HG03108 (cell line): ENCODE measurements at regions not wholly inside any gene's neighbourhood (a gene's known extent, or its start where the extent isn't known, plus 50 kb on each side); places are given as distances from the start of the nearest gene placed in this dataset.
"Not testable (repeated sequence)": the region's sequence is repeated elsewhere in the genome, so short reads cannot be mapped to it uniquely, and the experiment has no call there.

Experiments used
- ATAC-seq: cut with Tn5 transposase; IDR thresholded peaks from one replicate; pipeline ENCODE4 v1.9.1; 2021; ENCODE audit warnings: moderate library complexity; ENCODE audit not compliant: unreplicated experiment

DNA sequence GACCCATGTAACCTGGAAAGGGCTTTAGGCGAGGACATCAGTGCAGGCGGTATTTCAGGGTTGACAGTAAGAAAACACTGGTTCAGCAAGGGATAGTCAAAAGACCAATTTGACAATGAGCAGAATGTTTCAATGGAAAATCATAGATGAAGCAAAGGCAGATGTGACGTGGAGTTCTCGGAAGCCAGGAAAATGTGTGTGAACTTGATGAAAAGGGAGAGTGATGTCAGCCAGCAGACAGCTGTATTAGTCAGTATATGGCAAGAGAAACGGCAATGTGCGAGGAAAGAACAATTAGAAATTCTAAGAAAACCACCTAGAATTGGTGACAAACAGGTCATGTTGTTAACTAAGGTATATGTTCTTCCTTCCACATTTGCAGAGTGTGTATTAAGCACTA is 503.9 kb upstream of the DAB2 start:
- no peak for ATAC-seq

DNA sequence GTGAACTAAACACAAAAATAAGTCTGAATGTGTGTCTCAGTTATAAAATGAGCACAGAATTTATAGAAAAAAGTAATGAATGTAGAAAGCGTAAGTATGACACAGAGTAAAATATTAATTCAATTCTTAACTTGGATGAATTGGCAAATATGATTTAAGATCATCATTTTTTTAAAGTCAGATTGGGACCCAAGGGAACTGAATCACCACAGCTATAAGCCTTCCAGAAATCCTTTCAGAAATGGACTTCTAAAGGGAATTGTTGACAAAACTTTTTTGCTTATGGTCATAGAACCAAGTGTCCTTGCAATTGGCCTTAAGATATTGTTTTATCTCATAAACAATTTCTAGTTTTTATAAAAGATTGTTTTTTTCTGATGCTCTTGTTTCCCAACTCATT is 495.1 kb upstream of the DAB2 start:
- no peak for ATAC-seq

DNA sequence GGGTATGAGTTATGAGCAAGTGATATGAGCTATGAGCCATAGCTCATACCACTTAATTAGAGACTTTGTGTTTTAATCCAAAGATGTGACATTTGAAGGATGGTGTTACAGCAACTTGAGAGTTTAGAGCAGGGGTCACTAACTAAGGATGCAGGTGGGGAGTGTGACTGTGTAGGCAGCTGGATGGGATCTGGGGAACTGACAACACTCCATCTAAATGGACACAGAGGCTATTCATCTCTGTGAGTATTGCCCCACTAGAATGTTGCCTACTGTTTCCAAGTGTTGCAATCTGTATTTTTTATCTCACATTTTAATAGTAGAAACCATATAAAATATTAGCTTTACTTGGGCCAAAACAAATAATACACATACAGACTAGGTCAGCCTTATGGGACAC is 488.1 kb upstream of the DAB2 start:
- ATAC-seq: no peak

DNA sequence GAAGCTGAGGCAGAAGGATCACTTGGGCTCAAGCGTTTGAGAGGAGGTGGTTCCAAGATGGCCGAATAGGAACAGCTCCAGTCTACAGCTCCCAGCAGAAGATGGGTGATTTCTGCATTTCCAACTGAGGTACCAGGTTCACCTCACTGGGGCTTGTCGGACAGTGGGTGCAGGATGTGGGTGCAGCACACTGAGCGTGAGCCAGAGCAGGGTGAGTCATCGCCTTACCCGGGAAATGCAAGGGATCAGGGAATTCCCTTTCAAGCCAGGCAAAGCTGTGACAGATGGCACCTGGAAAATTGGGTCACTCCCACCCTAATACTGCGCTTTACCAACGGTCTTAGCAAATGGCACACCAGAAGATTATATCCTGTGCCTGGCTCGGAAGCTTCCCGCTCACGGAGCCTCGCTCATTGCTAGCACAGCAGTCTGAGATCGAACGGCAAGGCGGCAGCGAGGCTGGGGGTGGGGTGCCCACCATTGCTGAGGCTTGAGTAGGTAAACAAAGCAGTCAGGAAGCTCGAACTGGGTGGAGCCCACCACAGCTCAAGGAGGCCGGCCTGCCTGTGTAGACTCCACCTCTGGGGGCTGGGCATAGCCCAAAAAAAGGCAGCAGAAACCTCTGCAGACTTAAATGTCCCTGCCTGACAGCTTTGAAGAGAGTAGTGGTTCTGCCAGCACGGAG is 482.6 kb upstream of the DAB2 start:
- ATAC-seq: not testable (repeated sequence)

DNA sequence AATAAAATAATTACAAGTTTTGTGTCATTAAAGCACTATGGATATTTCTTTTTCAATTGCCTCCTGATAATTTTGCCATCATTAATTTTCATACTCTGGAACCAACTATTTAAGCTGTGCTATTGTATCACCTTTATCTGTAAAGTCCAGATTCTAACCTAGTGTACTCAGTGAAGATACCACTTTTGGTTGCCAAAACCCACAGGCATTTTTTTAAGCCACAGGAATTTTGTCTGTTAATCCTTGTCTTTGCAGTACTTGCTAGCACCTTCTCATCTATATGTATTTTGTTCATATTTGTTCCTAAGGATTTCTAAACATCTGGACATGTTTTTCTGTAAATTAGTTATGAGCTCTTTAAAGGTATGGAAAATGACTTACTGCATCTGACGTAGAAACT is 481.4 kb upstream of the DAB2 start:
- no peak for ATAC-seq

DNA sequence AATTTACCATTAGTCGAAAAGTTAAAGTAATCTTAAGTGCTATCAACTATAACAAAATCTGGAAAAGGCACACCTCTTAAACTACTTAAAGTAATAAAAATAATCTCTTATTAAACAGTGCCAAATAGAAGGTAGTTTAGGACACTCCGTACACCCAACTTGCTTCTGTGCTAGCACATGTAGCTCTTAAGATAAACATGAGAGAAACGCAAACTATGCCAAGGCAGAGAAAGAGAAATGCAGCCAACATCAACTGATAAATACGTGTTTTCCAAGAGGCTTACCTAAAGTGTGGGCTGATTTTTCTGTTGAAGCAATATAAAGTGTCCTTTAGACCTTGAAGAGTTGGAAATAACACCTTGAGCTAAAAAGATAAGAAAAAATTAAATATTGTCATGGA is 480.6 kb upstream of the DAB2 start:
- ATAC-seq: no peak

DNA sequence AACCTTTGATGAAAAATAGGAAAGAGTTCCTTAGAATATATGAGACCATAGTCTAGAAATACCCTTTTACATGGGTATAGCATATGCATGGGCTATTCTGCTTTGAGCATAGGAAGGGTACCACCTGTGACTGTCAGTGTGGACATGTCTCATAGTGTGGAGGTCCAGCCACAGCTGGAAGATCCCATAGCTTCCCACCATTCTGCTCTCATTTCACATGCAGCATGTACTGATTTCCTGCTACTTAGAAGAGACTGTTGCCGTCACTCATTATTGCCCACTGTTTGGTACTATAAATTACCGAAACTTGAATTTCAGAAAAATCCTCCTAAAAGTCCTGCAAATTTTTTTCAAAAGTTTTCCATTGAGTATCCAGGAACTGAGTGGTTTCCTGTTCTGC is 477.8 kb upstream of the DAB2 start:
- ATAC-seq: no peak

DNA sequence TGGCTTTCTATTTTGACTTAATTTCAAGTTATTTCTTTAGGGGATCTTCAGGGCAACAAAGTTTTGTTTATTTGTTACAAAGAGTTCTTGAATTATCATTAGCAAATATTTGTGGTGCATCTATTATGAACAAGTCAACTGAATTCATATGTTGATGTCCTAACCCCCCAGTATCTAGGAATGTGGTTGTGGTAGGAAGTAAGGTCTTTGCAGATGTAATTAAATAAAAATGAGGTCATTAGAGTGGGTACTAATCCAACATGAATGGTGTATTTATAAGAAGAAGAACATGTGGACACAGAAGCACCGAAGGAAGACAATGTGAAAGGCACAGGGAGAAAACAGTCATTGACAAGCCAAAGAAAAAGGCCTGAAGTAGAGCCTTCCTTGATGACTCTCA is 474.0 kb upstream of the DAB2 start:
- no peak for ATAC-seq

DNA sequence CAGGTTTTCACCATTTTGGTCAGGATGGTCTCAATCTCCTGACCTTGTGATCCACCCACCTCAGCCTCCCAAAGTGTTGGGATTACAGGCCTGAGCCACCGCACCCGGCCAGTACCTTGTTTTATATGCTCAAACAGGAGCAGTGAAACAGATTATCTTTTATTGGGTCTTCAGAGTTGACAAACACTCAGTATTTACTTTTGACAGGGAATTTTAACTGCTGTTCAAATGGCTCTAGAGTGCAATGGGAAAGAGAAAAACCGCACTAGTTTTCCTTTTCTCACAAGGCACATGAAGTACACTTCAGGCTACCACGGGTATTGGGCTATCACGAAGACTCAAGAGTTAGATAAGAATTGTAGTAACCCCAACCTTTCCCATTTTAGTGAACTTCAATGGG is 471.9 kb upstream of the DAB2 start:
- ATAC-seq: no peak

DNA sequence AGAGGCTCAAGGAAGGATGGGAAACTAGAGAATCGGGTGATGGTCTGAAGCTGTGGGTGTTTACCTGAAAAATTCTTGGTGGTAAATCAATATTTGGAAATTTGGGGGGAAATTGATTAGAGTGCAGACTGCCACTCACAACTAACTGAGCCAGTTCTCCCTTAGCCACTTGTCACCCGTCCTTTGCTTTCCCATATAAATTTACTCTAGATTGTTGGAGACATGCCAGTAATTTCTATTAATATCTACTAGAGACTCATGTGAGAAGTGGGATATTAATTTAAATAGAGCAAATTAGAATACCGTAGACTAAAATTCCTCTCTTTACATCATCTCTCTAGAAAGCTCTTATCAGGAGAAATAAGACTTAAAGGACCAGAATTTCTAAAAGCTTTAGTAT is 471.3 kb upstream of the DAB2 start:
- no peak for ATAC-seq

DNA sequence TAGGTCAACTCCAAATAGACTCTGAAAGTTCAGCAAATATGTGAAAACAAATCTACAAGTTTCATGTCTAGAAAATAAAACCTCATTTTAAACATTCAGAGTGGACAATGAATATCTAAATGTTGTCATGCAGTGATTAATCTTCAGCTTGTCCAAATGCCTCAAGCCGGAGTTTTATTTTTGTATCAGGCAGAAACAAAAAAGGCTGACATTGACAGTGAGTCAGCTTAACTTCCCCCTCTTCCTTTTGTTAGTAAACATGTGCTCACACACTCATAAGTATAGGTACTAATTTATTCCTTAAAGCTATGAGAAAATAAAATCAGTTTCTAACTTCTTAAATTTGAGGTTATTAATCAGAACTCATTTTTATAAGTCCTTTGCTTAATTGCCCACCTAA is 467.9 kb upstream of the DAB2 start:
- no peak for ATAC-seq

DNA sequence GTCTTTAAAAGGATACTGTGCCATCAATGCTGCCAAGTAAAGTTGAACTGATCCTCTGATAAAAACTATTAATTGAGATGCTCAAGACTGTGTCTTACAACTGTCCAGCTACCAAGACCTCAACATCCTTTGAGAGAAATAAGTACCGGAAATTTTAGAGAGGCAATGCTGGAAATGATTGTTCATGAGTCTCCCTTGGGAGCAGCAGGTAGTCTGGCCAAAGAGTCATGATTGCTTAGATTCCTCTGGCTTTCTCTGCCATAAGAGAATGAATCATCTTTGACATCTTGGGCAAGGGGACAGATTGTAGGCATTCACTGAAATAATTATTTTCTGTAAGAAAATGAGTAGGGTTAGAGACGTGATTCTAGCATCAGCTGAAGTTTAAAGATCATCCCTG is 466.6 kb upstream of the DAB2 start:
- ATAC-seq: no peak

DNA sequence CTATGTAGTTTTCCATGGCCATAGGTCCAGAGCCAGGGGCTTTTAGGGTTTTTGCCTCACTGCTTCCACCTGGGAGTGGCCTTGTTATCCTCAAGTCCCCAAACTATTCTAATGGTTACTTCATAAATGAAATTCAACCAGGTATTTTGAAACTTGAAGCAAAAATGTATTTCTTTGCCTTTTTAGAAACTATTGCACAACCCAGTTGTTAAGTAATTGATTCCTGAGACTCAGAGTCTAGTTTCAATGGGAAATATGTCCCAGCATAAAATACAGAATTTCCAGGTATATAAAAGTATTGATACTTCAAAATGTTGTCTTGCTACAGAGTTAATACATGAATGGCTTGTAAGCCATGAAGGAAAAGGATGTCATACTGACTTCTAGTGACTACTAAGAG is 456.2 kb upstream of the DAB2 start:
- ATAC-seq: no peak

DNA sequence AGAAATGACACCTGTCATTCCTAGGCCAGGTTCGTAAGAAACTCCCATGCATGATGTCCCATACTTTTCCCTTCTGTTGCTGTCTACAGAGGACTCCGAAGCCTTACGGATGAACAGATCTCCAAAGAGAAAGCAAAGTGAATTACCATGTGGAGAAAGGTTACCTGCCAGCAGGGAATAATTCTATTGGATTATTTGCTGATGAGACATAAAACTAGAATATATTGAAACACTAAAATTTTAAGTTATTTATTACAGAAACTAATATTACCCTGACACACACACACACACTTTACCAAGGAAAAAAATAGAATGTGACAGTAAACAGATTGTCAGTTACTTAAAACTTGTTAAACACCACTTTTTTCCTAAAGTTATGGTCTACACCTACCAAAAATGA is 452.7 kb upstream of the DAB2 start:
- ATAC-seq: no peak

DNA sequence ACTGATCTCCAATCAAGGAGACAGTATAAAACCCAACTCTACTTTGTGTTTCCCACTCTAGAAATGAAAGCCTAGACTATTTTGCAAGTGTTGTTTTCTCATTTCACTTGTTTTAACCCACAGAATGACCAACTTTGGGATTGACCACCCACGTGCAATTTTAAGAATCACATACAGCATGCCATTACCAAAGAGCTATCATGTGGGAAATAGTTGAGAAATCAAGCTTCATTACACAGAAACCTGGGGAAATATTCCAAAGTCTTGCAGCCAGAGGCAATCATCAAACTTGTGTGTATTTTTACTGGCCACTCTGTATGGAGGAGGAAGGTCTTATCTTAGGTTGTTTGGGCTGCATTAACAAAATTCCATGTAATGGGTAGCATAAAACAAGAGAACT is 451.4 kb upstream of the DAB2 start:
- no peak for ATAC-seq

DNA sequence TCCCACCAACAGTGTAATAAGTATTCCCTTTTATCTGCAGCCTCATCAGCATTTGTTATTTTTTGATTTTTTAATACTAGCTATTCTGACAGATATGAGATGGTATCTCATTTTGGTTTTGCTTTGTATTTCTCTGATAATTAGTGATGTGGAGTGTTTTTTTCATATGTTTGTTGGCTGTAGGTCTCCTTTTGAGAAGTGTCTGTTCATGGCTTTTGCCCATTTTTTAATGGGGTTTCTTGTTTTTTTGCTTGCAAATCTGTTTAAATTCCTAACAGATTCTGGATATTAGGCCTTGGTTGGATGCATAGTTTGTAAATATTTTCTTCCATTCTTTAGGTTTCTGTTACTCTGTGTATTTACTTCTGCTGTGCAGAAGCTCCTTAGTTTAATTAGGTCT is 445.4 kb upstream of the DAB2 start:
- ATAC-seq: no peak

DNA sequence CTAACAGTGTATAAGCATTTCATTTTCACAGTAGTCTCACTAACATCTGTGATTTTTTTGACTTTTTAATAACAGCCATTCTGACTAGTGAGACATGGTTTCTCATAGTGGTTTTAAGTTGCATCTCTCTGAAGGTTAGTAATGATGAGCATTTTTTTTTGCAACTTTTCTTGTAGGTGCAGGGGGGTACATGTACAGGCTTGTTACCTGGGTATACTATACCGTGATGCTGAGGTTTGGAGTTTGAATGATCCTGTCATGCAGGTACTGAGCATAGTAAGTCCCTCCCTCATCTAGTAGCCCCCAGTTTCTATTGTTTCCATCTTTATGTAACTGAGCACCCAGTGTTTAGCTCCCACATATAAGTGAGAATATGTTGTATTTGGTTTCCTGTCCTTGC is 444.6 kb upstream of the DAB2 start:
- ATAC-seq: no peak

DNA sequence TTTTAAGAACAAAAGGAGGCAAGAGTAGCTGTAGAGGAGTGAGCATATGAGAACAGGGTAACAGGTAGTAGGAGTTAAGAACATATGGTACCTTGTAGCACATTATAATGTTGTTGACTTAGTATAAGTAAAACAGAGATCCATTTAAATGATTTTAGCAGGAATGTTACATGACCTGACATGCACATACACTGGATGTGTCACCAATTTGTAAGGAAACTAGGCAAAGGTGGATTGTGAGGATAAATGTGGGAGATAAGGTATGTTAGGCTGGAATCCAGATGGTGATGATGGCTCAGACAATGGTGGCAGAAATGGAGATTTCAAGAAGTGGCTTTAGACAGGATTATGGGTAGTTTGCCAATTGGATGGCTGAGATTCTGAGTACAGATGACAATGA is 443.1 kb upstream of the DAB2 start:
- ATAC-seq: no peak

DNA sequence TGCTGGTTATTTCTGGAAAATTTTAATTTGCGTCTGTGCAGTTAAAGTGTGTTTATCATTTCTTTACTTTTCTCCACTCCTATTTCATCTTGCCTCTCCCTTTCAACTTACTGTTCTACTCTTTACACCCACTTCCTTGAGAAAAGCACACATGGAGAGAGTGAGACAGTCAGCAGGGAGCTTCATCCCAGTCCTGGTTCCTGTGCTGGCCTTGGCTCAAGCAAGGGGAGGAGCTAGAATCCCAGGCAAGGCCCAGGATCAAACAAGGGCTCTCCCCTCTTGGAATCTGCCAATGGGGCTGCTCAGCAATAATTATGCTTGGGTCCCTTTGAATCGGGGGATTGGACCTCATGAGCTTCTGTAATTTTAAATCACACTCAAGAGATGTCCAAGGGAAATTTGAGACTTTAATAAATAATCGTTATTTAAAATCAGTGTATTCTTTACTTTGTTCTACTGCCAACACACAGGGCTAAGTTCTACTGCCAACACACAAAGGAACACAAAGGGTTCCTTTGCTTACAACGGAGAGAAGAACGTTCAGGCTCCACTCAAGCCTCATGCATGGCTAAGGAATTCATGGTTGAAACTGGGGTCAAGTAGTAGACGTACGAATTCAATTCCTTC is 439.3 kb upstream of the DAB2 start:
- no peak for ATAC-seq

DNA sequence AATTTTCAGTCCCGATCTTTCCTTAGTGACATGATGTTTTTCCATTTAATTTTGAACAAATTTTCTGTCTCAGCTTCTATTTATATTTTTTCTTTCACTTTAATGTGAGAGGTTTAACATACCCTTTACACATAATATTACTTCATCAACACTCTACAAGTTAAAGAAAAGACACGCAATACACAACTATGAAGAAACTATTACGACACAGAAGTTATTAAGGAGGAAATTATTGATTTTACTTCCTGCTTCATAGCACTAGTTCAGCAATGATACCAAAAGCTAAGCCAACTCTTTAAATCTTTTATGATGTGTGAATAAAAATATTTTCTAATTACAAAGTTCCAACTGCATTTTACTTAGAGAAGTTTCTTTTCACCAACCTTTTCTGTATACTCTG is 432.3 kb upstream of the DAB2 start:
- ATAC-seq: no peak

DNA sequence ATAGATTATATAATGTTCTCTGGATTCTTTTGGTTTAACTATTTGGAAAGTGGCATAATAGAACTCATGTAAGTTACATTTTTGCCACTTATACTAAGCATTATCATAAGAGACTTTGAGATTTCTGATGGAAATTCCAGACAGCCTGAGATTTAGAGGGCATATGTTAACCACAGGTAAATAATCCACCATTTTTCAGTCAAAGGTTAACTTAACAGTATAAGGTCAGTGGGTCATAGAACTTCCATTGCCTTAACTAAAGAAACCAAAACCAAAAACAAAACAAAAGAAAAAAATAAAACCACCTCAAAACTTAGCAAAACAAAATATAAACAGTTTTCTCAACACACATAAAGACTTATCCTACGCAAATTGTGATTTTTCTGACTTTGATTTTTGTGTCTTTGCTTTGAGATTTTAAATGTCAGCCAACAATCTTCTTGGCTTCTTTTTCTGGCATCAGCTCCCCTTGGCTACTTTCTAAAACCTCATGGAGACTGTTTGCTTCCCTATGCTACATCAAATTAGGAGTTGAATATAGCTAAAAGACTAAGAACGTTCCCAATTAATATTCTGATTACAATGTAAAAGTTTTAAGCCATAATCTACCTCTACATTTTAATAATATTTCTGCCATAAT is 430.1 kb upstream of the DAB2 start:
- no peak for ATAC-seq

DNA sequence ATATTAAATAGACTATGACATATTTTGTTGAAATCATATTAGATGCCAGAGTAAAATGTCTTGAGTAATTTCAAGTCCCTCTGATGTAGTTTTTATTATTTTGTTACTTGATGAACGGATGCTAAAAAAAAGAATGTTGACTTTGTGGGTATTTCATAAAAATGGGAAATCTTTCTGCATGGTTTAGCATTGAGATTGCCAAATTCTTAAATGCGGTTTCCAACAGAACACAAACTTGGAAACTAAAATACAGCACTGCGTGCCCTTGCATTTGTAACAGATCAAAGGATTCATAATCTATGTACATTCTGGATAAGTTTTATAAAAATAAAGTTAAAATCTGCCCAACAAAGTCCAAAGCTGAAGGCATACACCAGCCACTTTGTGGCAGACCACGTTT is 425.5 kb upstream of the DAB2 start:
- ATAC-seq: no peak

DNA sequence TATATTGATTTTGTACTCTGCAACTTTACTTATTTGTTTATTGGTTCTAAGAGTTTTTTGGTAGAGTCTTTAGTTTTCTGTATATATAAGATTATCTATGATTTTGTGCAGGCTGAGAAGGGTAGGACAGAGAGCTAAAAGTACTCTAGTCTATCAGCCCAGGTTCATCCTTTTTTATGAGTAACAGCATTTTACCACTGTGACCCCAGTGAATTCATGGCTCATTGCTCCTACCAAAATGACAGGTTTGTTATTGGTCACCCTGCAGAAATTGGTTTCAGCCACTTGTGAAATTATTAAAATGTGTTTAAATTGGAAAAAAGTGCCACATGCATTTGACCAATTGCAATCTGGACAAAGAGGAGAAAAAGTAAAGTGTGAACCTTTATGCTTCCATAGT is 421.4 kb upstream of the DAB2 start:
- no peak for ATAC-seq
